Coronary artery (tissue), 2 donors: ENCODE measurements at regions not wholly inside any gene's neighbourhood (a gene's known extent, or its start where the extent isn't known, plus 50 kb on each side); places are given as distances from the start of the nearest gene placed in this dataset.

Experiments
- DNase-seq: peaks from one replicate; pipeline ENCODE4 v3.0.0-alpha.2; 2017; ENCODE audit warnings: low spot score
- H3K27ac ChIP-seq, 2 donors: fragments of 200-600 bp; sonication (generic); one replicate each; pipeline ENCODE4 v1.5.1; 2016 to 2019
- H3K4me3 ChIP-seq: fragments of 200-600 bp; sonication (generic); 2 replicates; pipeline ENCODE4 v1.5.1; 2016; ENCODE audit warnings: mild to moderate bottlenecking, moderate library complexity
- CTCF ChIP-seq: fragments of 200-600 bp; sonication (generic); IDR thresholded peaks from one replicate; pipeline ENCODE4 v1.5.1; 2019; ENCODE audit warnings: antibody characterized with exemption

GRCh38 chr16:51049678-51050376 is 101.2 kb downstream of the SALL1 start:
- TF ChIP-seq CTCF = no peak
- Histone ChIP-seq H3K4me3 (no peak overlapping the region), H3K27ac (no peak overlapping the region)
- no peak for DNase-seq

DNA sequence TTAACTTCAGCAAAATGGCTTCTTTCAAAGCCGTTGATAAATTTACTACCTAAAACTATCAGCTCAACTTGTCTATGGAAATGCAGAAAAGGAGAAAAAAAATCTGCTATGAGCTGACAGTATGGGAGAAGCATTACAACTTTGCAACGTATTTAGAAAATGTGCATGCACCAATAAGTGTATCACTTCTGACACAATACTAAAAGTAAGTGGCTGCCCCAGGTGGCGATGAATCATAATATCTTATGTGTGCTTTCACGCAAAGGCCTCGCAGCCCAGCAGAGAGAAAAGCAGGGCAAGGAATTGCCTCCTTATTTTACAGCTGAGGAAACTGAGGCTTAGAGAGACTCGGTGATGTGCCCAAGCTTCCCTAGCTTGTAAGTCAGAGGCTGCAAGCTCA is 101.8 kb downstream of the SALL1 start:
- Histone ChIP-seq H3K4me3 (no peak overlapping the region), H3K27ac (no peak overlapping the region)
- no peak for DNase-seq
- TF ChIP-seq CTCF = no peak

GRCh38 chr16:51048544-51048943 is 102.5 kb downstream of the SALL1 start:
- no peak overlapping the region for H3K4me3 ChIP-seq

DNA sequence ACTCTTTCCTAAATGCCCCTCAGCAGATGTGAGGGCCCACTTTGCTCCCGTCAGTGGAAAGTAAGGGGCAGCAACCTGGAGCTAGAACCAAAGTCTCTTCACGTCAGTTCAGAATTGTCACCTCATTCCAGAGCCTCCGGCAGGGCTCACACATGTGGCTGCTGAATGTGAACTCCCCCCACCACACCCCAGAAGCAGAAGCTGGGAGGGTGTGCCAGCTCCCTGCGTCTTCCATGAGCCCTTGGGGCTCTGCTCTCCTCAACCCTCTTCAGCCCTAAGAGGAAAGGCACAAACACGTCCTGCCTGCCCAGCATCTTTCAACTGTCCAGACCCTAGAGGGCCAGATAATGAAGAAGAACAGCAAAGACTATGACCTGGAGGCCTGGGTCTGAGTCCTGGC is 105.3 kb downstream of the SALL1 start:
- H3K4me3 ChIP-seq = no peak overlapping the region
- no peak for DNase-seq
- no peak for TF ChIP-seq CTCF
- H3K27ac ChIP-seq = no peak overlapping the region

More at GRCh38 chr16:51048544-51048943, 102.5 kb downstream of the SALL1 start:
- no peak overlapping the region for H3K27ac ChIP-seq
- TF ChIP-seq CTCF = no peak
- DNase-seq = no peak

DNA sequence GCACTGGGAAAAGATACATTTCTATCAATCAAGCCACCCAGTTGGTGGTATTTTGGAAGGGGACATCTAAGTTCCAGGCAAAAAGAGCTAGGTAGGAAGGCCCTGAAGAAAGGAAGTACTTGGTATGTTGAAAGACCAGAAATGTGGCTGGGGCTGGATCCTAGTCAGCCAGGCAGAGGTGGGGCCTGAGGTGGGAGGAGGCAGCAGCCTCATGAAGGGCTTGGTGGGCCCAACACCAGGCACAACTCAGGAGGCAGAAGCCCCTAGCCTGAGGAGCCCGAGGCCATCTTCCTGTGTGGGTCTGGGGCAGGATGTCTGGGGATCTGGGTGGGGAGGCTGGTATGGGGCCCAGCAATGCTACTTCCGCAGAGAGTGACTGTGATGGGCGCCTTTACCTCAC is 105.9 kb downstream of the SALL1 start:
- no peak overlapping the region for H3K27ac ChIP-seq
- TF ChIP-seq CTCF = no peak
- DNase-seq = peak; percentile 12
- H3K4me3 ChIP-seq = no peak overlapping the region

- TF ChIP-seq CTCF = no peak
- peak; percentile 17 for DNase-seq
- no peak overlapping the region for H3K27ac ChIP-seq
- H3K4me3 ChIP-seq = no peak overlapping the region
These were observed 109.5 kb downstream of the SALL1 start for GRCh38 chr16:51041546-51041945.

GRCh38 chr16:51040637-51041036 is 110.4 kb downstream of the SALL1 start:
- no peak overlapping the region for H3K27ac ChIP-seq
- no peak overlapping the region for H3K4me3 ChIP-seq
- TF ChIP-seq CTCF = no peak
- no peak for DNase-seq
